Epidermal melanocyte (primary cell): ENCODE measurements at regions not wholly inside any gene's neighbourhood (a gene's known extent, or its start where the extent isn't known, plus 50 kb on each side); places are given as distances from the start of the nearest gene placed in this dataset.
"Not testable (repeated sequence)": the region's sequence is repeated elsewhere in the genome, so short reads cannot be mapped to it uniquely, and the experiment has no call there.

Experiments
- DNase-seq: peaks from one replicate; pipeline ENCODE4 v3.0.0; 2011; ENCODE audit warnings: low spot score; ENCODE audit not compliant: insufficient read length

DNA sequence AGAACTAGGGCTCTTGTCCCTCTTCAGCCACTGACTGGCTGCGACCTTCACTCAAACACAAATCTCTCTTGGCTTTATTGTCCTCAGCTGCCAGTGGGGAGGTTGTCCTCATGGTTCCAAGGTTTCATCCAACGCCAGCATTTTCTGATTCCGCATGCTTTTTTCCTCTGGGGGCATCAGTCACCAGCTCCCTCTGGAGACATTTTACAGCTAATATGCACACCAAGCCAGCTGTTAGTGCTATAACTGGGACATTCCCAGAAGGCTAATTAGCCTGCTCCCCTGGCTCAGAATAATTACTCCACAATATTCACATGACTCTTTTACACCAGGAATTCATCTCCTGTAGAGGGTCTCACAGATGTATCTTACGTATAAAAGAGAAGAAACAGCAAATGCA lies 193.6 kb upstream of the ANKRD55 start:
- no peak for DNase-seq

DNA sequence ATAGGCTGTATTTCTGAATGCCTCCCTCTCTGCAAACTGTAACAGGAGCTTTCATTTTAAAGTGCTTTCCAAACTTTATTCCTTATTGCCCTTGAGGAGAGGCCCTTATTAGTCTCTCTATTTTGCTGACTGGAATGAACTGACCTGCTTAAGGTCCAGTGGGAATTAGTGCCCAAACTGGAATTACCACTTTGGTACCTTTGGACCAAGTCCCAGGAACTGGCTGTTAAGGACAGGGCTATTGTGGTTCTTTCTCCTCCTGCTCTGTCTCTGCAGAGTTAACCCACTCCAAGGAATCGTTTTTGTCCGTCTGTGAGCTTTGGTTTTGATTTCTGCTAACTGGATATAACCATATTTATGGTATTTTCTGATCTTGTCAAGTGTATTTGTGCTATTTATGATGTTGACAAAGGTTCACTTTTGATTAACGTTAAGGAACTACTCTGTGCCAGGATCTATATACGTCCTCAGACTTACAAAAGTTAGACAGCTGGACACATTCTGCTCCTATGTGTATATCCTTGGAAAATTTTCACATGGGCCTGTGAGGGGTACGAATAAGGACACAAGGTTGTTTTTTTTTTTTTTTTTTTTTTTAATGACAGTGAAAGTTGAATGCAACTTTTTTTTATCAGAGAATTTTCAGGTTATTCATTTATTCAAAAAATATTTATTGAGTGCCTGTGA lies 189.1 kb upstream of the ANKRD55 start:
- no peak for DNase-seq

GRCh38 chr5:56421246-56422075 lies 188.3 kb upstream of the ANKRD55 start:
- DNase-seq, result no peak

DNA sequence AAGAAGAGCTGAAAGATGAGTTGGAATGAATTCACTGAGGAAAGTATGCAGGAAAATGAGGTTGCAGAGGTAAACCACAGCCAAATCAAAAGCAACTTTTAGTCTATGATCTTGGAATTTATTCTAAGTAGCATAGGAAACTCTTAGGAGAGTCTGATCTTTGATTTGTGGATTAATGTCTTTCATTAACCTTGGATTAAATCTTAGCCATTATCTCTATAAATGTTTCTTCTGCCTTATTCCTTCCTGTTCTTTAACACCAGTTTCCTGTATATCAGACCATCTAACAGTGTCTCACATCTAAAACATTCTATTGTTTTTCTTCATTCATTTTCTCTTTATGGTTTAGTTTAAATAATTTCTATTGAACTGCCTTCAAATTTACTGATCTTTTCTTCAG lies 187.2 kb upstream of the ANKRD55 start:
- DNase-seq, result no peak

DNA sequence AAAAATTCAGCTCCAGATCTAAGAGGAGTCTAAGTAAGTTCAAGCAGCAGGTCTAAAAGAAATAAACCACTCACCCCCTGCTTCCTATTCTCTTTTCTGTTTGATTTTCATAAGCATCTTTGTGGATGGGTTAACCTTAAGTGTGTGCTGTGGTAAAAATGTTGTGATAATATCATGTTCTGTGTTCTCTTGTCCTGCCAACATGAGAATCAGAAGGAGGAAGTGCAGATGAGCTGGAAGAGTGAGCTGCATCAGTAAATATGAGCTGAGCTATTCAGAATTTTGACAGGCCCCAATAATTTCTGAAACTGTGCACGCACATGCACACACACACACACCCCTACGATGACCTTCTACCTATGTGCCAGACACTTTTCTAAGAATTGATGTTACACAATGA lies 186.5 kb upstream of the ANKRD55 start:
- DNase-seq, result no peak

DNA sequence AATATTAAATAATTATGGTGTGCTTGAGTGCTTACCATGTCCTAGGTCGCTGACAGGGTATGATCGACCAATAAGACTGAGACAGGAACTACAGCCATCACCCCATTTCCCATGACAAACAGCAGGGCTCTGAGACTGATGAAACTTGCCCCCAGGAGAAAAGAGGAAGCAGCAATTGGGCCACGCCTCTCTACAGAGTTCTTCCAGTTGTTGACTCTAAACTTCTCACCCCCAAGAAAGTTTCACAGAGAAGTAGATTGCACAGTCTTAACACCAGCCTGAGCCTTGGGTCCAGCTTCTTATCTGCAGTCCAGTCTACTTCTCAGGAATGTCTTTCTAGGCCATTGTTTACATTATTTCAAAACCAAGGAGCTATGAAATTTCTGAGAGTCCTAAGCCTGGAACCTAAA lies 182.2 kb upstream of the ANKRD55 start:
- no peak for DNase-seq

DNA sequence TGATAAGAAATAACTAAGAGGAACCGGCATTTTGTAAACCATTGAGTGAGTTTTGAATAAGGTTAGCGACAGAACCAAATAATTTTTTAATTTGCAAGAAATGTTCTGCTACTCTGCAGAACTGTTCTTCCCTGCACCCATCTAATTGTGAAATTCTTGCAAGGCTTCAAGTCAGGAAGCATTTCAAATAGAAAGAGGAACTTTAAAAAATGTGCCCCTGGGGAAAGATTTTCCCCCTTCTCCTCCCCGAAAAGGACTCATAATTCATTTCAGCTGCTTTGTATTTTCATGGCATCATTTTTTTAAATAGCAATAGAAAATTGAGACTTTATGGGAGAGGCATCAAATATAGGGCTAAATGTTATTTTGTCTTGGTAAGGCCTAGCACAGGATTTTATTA lies 180.9 kb upstream of the ANKRD55 start:
- DNase-seq, result no peak

GRCh38 chr5:56413546-56413945 lies 180.4 kb upstream of the ANKRD55 start:
- DNase-seq, result no peak

DNA sequence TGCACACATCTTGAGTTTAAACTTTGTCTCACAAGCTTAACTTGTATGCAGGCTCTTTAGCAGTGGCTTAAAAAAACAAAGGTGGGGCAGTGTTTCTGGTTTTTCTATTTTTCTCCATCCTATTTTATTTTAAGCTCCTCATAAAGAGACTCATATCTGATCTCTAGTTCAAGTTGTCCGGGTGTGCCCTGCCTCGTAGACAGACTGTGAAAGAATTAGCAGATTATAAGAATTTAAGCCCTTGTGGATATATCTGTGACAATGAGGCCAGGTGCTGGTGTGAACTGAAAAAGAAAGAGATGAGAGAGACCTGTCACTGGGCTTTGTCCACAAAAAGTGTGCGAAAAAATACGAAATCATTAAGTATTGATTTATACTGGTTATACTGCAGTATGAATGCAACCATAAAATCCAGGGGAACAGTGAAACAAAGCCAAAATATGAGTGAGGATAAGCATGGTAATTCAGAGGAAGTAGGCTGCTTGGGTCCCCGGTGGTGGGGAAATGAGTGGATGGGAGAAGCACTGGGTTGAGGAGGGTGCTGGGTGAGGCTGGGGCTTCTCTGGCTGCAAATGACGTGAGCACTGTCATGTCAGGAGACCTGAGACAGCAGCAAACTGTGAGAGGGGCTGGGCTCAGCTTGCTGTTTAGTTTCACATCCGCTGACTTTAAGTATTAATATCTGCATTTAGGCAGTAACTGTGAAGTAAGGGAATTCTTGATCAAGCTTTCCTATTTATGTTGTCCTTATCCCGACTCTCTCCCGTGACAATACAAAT lies 179.7 kb upstream of the ANKRD55 start:
- no peak for DNase-seq

GRCh38 chr5:56410696-56411095 lies 177.6 kb upstream of the ANKRD55 start:
- DNase-seq, result no peak

- no peak for DNase-seq
Measured at GRCh38 chr5:56409331-56410190, 176.4 kb upstream of the ANKRD55 start.

DNA sequence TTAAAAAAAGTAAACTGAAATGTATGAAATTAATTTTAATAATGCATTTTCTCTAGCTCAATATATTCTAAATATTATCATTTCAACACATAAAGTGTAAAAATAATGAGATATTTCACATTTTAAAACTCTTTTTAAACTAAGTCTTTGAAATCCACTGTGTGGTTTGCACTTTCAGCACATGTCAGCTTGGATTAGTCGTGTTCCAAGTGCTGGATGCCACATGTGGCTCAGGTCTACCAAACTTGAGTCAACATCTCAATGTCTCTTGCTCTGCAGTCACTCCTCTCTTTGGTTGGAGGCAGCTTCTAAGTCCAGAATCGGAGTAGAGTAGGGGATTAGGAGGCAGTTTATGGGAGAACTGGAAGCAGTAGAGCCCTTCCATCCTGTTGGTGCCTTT lies 173.7 kb upstream of the ANKRD55 start:
- DNase-seq, result no peak

DNA sequence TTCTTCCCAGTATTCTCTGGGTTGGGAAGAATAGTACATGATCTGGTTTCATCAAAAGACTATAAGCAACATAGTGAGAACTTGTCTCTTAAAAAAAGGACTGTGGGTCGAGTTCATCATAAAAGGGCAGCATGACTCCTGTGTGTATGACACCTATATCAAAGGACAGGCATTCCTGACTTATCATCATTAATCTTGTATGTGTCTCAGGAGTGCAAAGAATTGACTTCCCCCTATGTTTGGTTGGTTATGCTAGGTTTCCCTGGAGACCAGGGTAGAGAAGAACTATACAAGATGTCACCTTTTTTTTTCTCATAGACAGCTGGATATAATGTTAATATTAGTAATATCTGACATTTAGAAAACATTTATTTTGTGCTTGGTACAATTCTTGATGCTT lies 173.1 kb upstream of the ANKRD55 start:
- DNase-seq, result no peak

- no peak for DNase-seq
Measured at GRCh38 chr5:56405116-56405908, 172.2 kb upstream of the ANKRD55 start.

DNA sequence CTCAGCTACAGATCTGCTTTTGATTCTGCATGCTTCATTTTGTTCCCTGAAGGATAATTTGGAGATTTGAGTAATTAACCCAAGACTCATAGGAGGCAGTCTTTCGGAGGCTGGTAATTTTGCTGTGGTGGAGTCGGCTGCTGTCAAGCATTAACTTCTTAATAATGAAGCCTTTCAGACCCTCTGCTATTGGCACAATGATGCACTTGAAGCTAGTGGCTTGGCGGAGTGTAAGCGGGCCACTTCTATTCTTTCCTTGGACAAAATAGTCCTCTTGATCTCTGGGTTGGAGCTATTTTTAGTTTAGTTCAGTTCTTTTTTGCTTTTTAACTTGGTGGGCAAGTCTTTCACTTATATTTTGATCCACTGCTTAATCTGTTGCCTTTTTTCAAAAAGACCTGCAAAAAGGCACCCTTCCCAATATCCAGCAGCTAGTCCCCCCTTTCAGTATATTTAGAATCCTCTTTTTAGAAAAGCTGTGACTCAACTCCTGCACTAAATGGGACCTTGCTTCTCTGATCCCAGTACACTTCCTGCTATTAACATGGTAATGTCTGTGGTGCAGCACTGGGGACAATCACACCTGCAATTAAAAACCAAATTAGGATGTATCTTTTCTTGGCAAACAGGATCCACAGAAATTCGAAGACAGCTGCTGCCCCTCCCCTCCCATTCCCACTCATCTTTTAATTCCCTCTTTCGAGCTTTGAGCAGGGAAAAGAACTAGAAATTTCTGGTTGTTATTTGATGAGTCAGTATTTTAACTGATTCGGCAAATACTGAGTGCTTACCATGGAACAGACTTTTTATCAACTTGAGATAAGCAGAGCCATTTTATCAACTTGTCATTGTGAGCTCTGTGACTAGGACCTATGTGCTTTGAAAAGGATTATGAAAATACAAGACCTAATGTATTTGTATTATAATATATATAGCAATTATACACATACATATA lies 169.4 kb upstream of the ANKRD55 start:
- no peak for DNase-seq

- DNase-seq, result not testable (repeated sequence)
Measured at GRCh38 chr5:56397796-56398195, 164.7 kb upstream of the ANKRD55 start.

DNA sequence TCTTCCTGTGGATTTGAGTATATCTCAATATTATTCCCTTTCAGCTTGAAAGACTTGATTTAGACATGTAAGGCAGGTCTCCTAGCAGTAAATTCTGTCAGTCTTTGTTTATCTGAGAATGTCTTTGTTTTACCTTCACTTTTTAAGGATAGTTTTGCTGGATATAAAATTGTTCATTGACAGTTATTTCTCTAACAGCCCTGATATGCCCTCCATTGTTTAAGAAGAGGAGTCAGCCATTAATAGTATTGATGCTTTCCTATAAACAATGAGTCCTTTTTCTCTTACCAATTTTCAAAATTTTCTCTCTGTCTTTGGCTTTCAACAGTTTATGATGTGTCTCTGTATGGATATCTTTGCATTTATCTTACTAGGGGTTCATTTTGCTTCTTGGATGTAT lies 163.5 kb upstream of the ANKRD55 start:
- no peak for DNase-seq

- no peak for DNase-seq
Measured at GRCh38 chr5:56389261-56389660, 156.1 kb upstream of the ANKRD55 start.
